GM21786 (cell line): ENCODE measurements at regions not wholly inside any gene's neighbourhood (a gene's known extent, or its start where the extent isn't known, plus 50 kb on each side); places are given as distances from the start of the nearest gene placed in this dataset.

Source experiments
- ATAC-seq: cut with Tn5 transposase; IDR thresholded peaks from one replicate; pipeline ENCODE4 v1.9.1; 2021; ENCODE audit not compliant: unreplicated experiment

DNA sequence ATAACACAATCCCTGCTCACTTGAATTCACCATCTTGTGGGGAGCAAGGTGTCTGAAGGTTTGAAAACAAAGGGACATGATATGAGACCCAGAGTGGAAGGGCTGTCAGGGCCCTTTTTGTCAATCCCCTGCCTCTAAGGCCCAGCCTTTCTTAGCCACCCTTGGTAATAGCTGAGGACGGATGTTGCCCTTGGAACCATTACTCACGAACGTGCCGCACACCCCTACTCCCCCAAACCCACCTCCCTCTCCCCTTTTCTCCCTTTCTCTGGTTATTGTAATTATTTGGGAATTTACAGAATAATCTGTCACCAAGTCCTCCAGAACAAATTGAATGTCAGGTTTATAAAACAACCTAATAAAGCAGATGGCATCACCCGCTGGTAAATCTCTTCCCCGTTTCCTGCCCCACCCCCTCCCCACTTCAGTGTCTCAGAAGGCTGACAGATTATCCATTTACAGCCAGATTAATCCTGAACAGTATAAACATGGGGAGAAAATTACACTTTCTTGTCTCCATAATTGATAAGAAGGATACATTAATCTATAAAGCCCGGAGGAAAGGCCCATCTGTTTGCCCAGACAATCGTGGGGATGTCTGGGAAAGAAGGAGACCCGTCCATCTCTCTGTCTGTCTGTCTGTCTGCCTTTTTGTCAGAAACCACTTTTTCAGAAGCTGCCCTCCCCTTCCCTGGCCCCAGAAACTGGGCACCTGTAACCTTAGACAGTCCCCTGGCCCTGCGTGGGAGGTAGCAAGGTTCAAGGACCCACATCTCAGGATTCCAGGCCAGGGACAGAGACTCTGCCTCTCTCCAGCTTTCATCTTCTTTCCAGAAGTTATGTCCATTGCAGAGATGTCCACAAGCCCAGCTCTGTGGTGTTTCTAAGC, 60.6 kb upstream of the CD34 start:
- ATAC-seq = no peak

DNA sequence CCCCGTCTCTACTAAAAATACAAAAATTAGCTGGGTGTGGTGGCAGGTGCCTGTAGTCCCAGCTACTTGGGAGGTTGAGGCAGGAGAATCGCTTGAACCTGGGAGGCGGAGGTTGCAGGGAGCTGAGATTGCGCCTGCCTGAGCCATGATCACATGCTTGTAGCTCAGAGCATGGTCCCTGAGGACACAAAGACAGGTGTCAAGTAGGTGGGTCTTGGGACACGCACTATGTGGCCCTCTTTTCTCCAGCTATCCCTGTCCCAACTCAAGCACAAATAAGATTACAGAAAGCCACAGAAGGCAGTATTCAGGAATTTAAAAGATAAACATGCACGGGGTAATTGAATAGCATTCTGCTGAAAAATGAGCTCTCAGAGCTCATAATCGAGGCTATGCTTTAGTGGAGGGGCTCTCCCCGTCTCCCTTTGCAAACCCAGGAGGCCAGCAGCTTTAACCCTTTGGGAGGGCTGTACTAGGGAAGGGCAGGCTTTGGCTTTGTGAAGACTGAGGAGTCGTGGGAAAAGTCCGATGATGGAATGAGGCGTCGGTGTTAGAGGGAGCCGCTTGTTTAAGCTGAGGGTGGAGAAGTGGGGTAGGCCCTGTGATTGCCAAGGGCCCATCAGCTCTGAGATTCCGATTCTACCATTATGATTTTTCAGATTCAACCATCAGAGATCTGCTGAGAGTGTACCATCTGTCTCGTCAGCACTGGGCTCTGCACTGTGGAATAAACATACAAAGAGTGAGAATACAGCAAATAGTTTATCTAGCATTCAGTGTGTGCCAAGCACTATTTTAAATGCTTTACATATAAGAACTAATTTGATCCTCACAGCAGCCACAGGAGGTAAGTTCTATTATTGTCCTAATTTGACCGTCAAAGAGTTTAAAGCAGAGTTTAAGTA, 59.7 kb upstream of the CD34 start:
- ATAC-seq = no peak

DNA sequence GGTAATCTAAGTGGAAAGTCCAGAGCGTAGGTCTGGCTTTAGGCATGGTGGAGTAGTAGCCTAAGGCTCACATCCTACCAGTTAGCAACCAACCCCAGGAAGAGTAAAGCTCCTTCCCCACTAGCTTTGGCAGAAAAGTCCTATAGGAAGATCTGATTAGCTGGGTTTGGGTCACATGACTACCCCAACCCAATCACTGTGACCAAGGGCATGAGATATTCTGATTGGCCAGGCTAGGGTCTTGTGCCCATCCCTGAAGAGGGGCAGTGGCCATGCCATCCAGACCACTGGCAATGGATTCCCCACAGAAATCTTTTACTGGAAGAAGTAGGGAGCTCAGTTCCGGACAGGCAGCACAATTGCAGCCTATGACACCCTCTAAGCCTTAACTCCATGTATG, 58.6 kb upstream of the CD34 start:
- ATAC-seq = no peak

DNA sequence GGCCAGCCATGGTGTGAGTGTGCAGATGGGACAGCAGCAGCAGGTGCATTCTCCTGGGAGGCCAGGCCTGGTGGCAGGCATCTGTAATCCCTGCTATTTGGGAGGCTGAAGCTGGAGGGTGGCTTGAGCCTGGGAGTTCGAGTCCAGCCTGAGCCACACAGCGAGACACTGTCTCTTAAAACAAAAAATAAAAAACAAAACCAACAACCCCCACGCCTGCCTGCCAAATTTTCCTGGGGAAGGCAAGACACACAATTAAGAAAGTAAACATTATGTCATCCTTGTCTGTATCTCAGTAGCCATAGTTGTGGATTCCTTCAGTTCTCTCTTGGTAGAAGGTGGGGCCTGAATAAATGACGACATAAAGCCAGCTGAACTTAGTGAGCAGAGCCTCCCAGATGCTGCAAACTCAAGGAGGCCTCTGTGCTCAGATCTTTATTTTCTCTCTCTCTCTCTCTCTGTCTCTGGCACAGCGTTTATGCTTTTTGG, 57.6 kb upstream of the CD34 start:
- ATAC-seq = no peak

DNA sequence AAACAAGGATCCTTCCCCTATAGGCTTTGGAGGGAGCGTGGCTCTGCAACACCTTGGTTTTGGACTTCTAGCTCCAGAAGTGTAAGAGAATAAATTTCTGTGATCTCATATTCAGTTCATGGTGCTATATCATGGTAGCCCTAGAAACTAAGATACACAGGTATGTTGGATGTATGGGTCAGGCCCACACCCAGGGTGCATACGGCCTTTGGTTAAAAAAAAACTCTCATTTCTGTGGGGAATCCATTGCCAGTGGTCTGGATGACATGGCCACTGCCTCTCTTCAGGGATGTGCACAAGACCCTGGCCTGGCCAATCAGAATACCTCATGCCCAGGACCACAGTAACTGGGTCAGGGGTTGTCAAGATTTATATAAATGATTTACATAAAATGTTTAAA, 56.8 kb upstream of the CD34 start:
- no peak for ATAC-seq

DNA sequence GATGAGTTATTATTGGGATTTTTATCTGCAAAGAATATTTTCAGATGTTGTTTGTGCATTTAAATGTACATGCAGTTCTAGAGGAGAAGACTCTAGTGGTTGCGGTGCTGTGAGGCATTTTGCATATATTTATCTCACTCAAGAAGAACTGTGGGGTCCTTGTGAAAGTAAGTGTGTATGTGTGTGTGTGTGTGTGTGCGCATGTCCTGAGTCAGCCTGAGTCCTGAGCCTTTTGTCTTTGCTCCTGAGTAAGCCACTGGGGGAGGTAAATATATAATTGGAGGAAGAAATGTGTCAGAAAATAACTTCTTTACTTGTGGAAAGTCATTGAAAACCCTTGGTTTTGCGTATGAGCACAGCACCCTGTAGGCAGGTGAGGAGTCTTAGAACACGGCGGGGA, 55.6 kb upstream of the CD34 start:
- ATAC-seq = no peak

DNA sequence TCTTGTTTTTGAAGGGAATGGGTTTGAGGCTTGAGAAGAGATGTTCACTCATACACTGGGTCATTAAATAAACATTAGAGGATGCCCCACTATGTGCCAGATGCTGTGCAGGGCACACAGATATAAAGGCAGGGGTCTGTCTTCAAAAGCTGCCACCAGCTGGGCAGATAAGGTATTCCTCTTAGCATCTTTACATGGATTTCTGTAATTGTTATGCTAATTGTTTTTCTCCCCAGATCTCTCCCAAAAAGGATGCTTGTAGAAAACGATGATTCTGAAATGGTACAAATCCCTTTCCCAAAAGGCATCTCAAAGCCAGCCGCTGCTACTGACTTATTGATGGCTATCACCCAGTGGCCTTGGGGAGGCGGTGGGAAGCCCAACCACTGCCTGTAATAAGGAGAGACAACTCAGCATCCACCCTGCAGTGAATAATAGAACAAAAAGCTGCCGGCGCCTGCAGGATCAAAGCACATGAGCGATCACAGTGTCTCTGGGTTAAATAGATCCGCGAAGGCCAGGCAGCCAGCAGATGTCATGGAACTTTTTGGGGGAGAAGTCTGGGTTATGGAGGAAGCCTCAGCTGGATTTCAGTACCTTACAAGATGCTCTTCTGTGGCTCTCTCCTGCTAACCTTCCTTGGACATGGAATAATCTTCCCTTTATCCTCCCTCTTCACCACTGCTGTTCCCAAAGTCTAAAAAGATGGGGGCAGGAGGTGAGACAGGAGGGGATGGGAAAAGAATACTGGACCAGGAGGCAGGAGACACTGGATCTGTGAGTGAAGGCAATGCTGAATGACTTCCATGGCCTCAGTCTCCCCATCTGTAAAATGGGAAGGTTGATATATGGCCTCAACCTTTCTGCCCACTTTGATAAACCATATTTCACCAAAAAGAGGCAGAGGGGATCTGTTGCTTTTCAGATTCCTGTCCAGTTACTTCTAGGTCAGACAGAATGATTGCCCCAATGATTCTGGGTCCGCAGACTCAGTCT, 54.8 kb upstream of the CD34 start:
- no peak for ATAC-seq

DNA sequence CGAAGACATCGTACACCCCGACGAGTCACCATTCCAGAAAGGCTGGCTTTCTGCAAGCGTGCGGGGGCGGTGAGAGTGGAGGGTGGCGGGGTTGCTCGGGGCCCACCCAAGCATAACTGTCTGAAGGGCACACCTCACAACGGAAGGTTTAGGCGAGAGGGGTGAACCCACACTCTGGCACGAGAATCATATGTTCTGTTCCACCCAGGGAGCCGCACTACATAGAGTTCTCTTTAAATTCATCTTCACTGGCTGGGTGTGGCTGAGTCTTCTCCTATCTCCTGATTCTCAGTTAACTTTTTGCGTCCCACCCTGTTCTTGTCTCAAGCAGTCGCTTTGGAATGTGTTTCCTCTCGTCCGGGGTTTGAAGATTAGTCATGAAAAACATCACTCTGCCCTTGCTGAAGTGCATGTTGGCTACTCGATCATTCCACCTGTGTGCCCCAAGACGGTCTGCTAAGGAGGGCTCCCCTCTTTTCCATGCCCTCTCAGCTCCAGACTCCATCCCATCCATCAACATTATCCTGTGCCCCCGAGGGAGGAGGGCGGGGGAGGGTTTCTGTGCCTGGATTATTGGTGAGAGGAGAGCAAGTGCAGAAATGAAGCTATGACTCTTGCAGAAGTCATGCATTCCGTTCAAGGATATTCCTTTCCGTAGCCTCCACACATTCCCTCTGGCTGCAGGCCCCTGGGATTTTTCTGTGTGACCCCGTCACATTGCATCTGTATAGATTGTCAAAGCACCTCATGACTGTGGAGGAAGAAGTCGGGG, 53.5 kb upstream of the CD34 start:
- ATAC-seq = no peak

DNA sequence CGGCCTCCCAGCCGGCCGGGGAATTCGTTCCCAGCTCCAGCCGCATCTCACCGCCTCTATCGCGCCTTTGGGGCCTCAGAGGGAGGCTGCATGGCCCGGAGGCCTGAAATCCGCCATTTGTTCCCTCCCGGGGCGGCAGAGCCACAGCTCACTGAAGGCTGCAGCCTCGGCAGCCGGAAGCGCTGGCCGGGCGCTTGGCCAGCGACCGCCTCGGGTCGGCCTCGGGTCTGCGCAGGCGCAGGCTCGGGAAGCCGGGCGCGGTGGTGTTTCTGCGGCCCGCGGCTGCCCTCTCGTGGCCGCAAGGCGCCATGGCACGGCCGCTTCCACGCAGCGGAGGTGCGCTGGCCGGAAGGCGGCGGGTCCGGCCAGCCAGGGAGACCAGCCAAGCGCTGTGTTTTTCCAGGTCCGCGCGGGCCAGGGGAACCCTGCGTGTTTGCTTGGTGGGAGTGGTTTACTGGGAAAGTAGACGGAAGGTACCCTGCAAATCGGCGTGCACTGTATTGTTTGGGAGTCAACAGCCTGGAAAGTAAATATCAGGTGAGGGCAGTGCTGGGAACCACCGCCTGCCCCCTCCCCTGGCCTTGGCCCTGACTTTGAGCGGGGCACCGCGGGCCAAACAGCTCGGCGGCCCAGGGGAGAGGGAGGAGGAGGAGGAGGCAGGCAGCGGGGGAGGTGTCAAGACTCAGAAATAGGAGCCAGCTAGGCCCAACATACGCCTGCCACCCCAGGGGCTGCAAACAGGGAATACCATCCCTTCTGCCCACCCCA, 52.7 kb upstream of the CD34 start:
- ATAC-seq = peak; percentile 89

DNA sequence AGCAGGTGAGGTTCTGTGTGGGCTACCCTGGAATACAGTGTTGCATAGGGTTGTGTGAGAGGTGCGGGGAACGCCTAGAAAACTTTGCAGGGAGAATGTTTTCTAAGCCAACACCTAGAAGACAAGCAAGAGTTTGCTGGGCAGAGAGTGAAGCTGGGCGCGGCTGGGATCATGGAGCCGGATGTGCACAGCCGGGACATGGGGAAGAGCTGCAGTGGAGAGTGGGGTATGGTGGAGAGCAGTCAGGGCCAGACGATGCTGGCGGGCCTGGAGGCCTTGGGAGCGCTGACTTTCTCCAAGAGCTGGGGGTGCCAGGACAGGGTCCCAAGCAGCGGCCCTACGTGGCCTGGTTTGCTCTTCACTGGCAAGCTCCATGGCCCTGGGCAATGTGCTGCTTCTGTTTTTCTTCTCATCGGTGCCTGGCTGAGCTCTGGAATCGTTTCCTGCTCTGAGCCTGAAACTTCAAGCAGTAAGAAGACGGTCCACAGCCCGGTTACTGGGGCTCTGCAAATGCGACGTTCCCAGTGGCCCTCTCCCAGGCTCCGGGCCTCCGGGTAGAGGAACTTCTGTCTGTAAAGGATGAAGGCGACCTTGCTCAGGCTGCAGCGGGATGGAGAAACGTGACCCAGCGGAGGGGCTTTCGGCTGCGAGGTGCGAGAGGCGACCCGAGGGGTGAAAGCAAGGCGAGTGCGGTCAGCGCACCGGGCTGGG, 51.9 kb upstream of the CD34 start:
- peak; percentile 31 for ATAC-seq
